HepG2 (cell line): ENCODE measurements at regions not wholly inside any gene's neighbourhood (a gene's known extent, or its start where the extent isn't known, plus 50 kb on each side); places are given as distances from the start of the nearest gene placed in this dataset.

Experiments
- CTCF ChIP-seq: sonication (generic); formaldehyde crosslinking; IDR thresholded peaks from 2 replicates; pipeline ENCODE4 v1.5.0; 2020; ENCODE audit warnings: mild to moderate bottlenecking, missing genetic modification reagents, moderate library complexity
- POLR2A ChIP-seq, 2 experiments: IDR thresholded peaks; 2 replicates each; pipeline ENCODE4 v1.6.1; 2011; ENCODE audit warnings: low read depth in 2 of 2, low read length in 2 of 2, mild to moderate bottlenecking in 1 of 2, moderate library complexity in 1 of 2; ENCODE audit not compliant: insufficient read depth in 1 of 2
- REST ChIP-seq, 2 experiments: IDR thresholded peaks; 2 replicates each; pipeline ENCODE4 v1.6.1; 2011 to 2012; ENCODE audit warnings: low read length in 2 of 2, borderline replicate concordance in 1 of 2, low read depth in 1 of 2, mild to moderate bottlenecking in 1 of 2, moderate library complexity in 1 of 2
- SMC3 ChIP-seq: IDR thresholded peaks from 2 replicates; pipeline ENCODE4 v1.6.1; 2011; ENCODE audit warnings: low read length, improper control_type of control experiment
- ZNF552 ChIP-seq: sonication (generic); formaldehyde crosslinking; IDR thresholded peaks from 2 replicates; pipeline ENCODE4 v1.9.0; 2022; ENCODE audit warnings: missing genetic modification reagents, mild to moderate bottlenecking, borderline replicate concordance
- ZNF678 ChIP-seq: sonication (generic); formaldehyde crosslinking; IDR thresholded peaks from 2 replicates; pipeline ENCODE4 v1.4.0; 2020; ENCODE audit warnings: mild to moderate bottlenecking, missing genetic modification reagents
- ZNF720 ChIP-seq: sonication (generic); formaldehyde crosslinking; IDR thresholded peaks from 2 replicates; pipeline ENCODE4 v1.4.0; 2020; ENCODE audit warnings: missing genetic modification reagents

DNA sequence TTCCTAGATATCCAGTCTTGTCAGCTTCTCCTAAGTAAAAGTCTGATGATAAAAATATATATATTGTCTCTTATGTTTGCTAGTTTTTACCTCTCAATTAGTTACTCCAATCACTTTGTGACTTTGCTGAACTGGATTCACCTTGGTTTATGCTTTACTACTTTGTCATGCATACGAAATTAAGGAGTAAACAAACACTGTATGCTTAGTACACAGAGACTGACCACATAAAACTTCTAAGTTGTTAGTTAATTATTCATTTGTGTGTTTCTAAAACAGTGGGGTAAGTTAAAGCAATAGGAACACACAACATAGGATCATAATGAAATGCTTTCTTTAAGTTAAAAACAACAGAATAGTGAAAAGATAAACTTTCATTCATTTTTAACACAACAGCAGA lies 877.3 kb upstream of the MAP3K7 start:
- TF ChIP-seq CTCF (CRISPR knock-in tag) (no peak), ZNF552 (no peak), REST (IDR thresholded peaks at IDR 0.05; ENCODE audit: borderline replicate concordance in 1 of 2, low read depth in 1 of 2, low read length in 2 of 2) (no peak), ZNF720 (CRISPR knock-in tag) (no peak), ZNF678 (CRISPR knock-in tag) (no peak), POLR2A (IDR thresholded peaks at IDR 0.05; ENCODE audit: insufficient read depth in 1 of 2, low read depth in 2 of 2, low read length in 2 of 2) (no peak), SMC3 (no peak)
